B cell (primary cell): ENCODE measurements at regions not wholly inside any gene's neighbourhood (a gene's known extent, or its start where the extent isn't known, plus 50 kb on each side); places are given as distances from the start of the nearest gene placed in this dataset.

ENCODE experiments used
- ATAC-seq: fragments of 200-7000 bp; cut with Tn5 transposase; one replicate; pipeline ENCODE4 v1.10.0; 2021; ENCODE audit warnings: low read depth, mild to moderate bottlenecking, moderate number of reproducible peaks, moderate library complexity
- CTCF ChIA-PET: fragments of 350-600 bp; sonication (Branson Sonifier 250); formaldehyde crosslinking; loops from one replicate; lab custom pipeline; 2021; ENCODE audit warnings: antibody characterized with exemption, inconsistent platforms; lab: Charles Lee
- POLR2A ChIA-PET: fragments of 350-600 bp; sonication (Branson Sonifier 250); formaldehyde crosslinking; loops from one replicate; lab custom pipeline; 2021; ENCODE audit warnings: antibody characterized with exemption; lab: Charles Lee
- DNase-seq: peaks from one replicate; pipeline ENCODE4 v3.0.0; 2013
- H2AFZ ChIP-seq: 2 replicates; pipeline ENCODE4 v1.6.1; 2012; ENCODE audit warnings: mild to moderate bottlenecking, low read depth, low read length; ENCODE audit not compliant: insufficient read depth, poor library complexity, severe bottlenecking
- H3K27ac ChIP-seq, 2 donors: 1 replicate in 1 of 2; 2 replicates in 1 of 2; pipeline ENCODE4 v1.5.1; 2012 to 2013; ENCODE audit warnings: low read length in 2 of 2, mild to moderate bottlenecking in 2 of 2, moderate library complexity in 1 of 2
- H3K27me3 ChIP-seq, 4 experiments: fragments of 200-600 bp in 1 of 4; sonication (generic) in 1 of 4; replicated peaks in 1 of 4; 1 replicate in 2 of 4; 2 replicates in 2 of 4; pipeline versions ENCODE4 v1.6.1 to v1.7.0; 2013 to 2016; ENCODE audit warnings: low read length in 3 of 4, mild to moderate bottlenecking in 2 of 4, mixed read lengths in 1 of 4, moderate library complexity in 1 of 4; ENCODE audit not compliant: insufficient read depth in 4 of 4, control insufficient read depth in 3 of 4; ENCODE audit errors: control extremely low read depth in 1 of 4
- H3K36me3 ChIP-seq, 2 experiments: replicated peaks in 1 of 2; 1 replicate in 1 of 2; 2 replicates in 1 of 2; pipeline versions ENCODE4 v1.6.1 to v1.7.1; 2013; ENCODE audit warnings: low read length in 1 of 2; ENCODE audit not compliant: insufficient read depth in 2 of 2, control insufficient read depth in 1 of 2; ENCODE audit errors: control extremely low read depth in 1 of 2, extremely low read depth in 1 of 2
- H3K4me1 ChIP-seq, 2 donors: fragments of 200-600 bp in 1 of 2; sonication (generic) in 1 of 2; 1 replicate in 1 of 2; 2 replicates in 1 of 2; pipeline versions ENCODE4 v1.5.1 to v1.6.1; 2013 to 2017; ENCODE audit warnings: low read length in 2 of 2; ENCODE audit not compliant: control insufficient read depth in 2 of 2, insufficient read depth in 2 of 2
- H3K4me2 ChIP-seq: replicated peaks from 2 replicates; pipeline ENCODE3; 2012; ENCODE audit warnings: mild to moderate bottlenecking, low read depth, low read length; ENCODE audit not compliant: poor library complexity, severe bottlenecking
- H3K4me3 ChIP-seq, 5 experiments: fragments of 200-600 bp in 1 of 5; sonication (generic) in 1 of 5; 1 replicate in 3 of 5; 2 replicates in 2 of 5; pipeline versions ENCODE4 v1.5.1 to v1.7.0; 2011 to 2016; ENCODE audit warnings: low read length in 4 of 5, mild to moderate bottlenecking in 4 of 5, low read depth in 2 of 5, control low read depth in 1 of 5, moderate library complexity in 1 of 5; ENCODE audit not compliant: insufficient read depth in 1 of 5; ENCODE audit errors: control extremely low read depth in 1 of 5, extremely low read depth in 1 of 5
- H3K79me2 ChIP-seq: fragments of 200-600 bp; sonication (generic); one replicate; pipeline ENCODE4 v1.6.0; 2016; ENCODE audit warnings: low read length; ENCODE audit not compliant: control insufficient read depth, insufficient read depth
- H3K9ac ChIP-seq: fragments of 200-600 bp; sonication (generic); 2 replicates; pipeline ENCODE4 v1.6.1; 2017; ENCODE audit warnings: mild to moderate bottlenecking, low read length, moderate library complexity
- H3K9me3 ChIP-seq, 3 donors: one replicate each; pipeline versions ENCODE4 v1.6.1 to v1.7.1; 2013; ENCODE audit warnings: low read length in 2 of 3; ENCODE audit not compliant: control insufficient read depth in 2 of 3, insufficient read depth in 1 of 3; ENCODE audit errors: control extremely low read depth in 1 of 3
- H4K20me1 ChIP-seq: 2 replicates; pipeline ENCODE4 v1.6.0; 2012; ENCODE audit warnings: mild to moderate bottlenecking, low read length; ENCODE audit not compliant: insufficient read depth, control insufficient read depth, poor library complexity, severe bottlenecking
- H3K27ac Mint-ChIP-seq: one replicate; pipeline ENCODE4 v1.8.0; 2021; ENCODE audit warnings: mixed read lengths
- H3K27me3 Mint-ChIP-seq: one replicate; pipeline ENCODE4 v1.8.0; 2021; ENCODE audit warnings: mixed read lengths
- H3K4me1 Mint-ChIP-seq: one replicate; pipeline ENCODE4 v1.8.0; 2021; ENCODE audit warnings: mixed read lengths
- H3K4me3 Mint-ChIP-seq: one replicate; pipeline ENCODE4 v1.8.0; 2021; ENCODE audit warnings: mixed read lengths
- H3K9me3 Mint-ChIP-seq: one replicate; pipeline ENCODE4 v1.8.0; 2022; ENCODE audit warnings: mixed read lengths; ENCODE audit not compliant: insufficient read depth
- CTCF ChIP-seq: fragments of 200-600 bp; IDR thresholded peaks from one replicate; pipeline ENCODE4 v1.8.0; 2022; ENCODE audit warnings: antibody characterized with exemption, mild to moderate bottlenecking
- EZH2 ChIP-seq: IDR thresholded peaks from 2 replicates; pipeline ENCODE4 v1.6.1; 2012; ENCODE audit warnings: borderline replicate concordance, low read depth, mild to moderate bottlenecking, moderate library complexity, low read length; ENCODE audit not compliant: insufficient read depth, poor library complexity, severe bottlenecking
- WGBS: methylation state at CpG from one replicate; pipeline ENCODE4 v1.1.5; 2013; ENCODE audit warnings: missing lambda C conversion rate; ENCODE audit not compliant: insufficient coverage; 5-methylcytosine and 5-hydroxymethylcytosine counted together
- intact Hi-C: fragments of 100-400 bp; cut with micrococcal nuclease; formaldehyde crosslinking; loops from one replicate; pipeline ENCODE4 v1.10.0; 2022

DNA sequence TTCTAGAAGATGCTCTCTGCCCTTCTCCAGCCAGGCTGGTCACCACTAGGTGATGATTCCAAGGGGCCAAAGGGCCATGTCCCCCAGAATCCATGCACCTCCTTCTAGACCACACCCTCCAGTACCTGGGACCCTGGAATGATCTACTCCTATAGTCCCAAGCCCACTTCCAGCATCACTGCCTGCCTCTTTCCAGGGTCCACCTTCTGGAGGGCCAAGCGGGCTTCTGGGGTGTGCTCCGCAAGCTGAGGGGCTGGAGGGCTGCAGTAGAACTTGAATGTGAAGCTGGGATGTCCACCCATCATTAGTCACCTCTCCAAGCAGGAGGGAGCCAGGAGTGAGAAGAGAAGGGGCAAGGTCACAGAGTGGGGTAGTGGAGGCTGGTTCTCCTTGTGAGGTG lies 234.4 kb upstream of the MYO3A start:
- ChIA-PET POLR2A (no interaction called here), CTCF (interaction anchor here (1.2 kb wide), 2 partner anchors 9 to 33 kb away, joined by 3 read pairs; no protein-coding TSS in a partner anchor)
- Histone ChIP-seq H3K79me2 (no peaks in the 10 kb centered on the region), H2AFZ (no peak overlapping the region), H3K4me3 (no peak overlapping the region), H3K4me1 (peaks cover 26% of the 10 kb centered on the region in 2 donors), H3K27me3 (no peaks in the 10 kb centered on the region), H3K9ac (no peak overlapping the region), H4K20me1 (no peaks in the 10 kb centered on the region), H3K36me3 (no peaks in the 10 kb centered on the region), H3K4me2 (no peak overlapping the region), H3K27ac (no peak overlapping the region), H3K9me3 (peaks cover 0 to under 1% (median 0%) of the 10 kb centered on the region in 3 donors)
- ATAC-seq (no peak), DNase-seq (no peak)
- intact Hi-C loops: no loop called here
- H3K27me3 Mint-ChIP-seq: no peaks in the 10 kb centered on the region
- H3K27ac Mint-ChIP-seq: no peak overlapping the region
- TF ChIP-seq CTCF (no peak), EZH2 (no peak)
- WGBS: no CpG with 5 or more reads among the region's 2 CpGs
- peaks cover 30% of the 10 kb centered on the region for H3K4me1 Mint-ChIP-seq
- no peaks in the 10 kb centered on the region for H3K9me3 Mint-ChIP-seq
- no peak overlapping the region for H3K4me3 Mint-ChIP-seq

DNA sequence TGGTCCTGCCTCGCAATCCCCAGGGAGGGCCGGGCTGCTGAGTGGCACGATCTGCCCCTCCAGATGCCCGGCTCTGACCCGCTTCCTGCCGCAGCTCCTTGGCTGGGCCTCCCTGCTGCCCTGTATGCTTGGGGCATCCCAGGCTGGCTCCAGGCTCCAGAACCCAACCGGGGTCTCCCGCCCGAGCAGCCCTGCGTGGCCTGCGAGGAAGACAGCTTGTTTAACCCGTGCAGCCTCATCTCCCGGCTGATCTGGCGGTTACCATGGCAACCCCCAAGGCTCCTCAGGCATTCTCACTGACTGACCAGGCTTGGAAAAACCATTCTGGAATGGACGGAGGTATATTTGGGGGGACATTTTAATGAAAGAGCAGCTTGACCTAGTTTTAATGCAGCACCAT lies 232.4 kb upstream of the MYO3A start:
- POLR2A ChIA-PET: no interaction called here
- Mint-ChIP-seq H3K9me3 (no peaks in the 10 kb centered on the region), H3K4me3 (no peak overlapping the region), H3K27me3 (no peaks in the 10 kb centered on the region), H3K4me1 (peaks cover 13% of the 10 kb centered on the region), H3K27ac (no peak overlapping the region)
- H3K4me1 ChIP-seq: peaks cover 7 to 8% of the 10 kb centered on the region in 2 donors
- TF ChIP-seq CTCF (no peak), EZH2 (no peak)
- H3K27ac ChIP-seq: no peak overlapping the region
- no peak for DNase-seq
- H3K4me2 ChIP-seq: no peak overlapping the region
- H3K9ac ChIP-seq: no peak overlapping the region
- H3K36me3 ChIP-seq: no peaks in the 10 kb centered on the region
- 84% methylated on average over 15 of the region's 15 CpGs for WGBS
- H3K79me2 ChIP-seq: no peaks in the 10 kb centered on the region
- H3K27me3 ChIP-seq: no peaks in the 10 kb centered on the region
- no peaks in the 10 kb centered on the region for H4K20me1 ChIP-seq
- intact Hi-C loops: no loop called here
- no peak for ATAC-seq
- H3K9me3 ChIP-seq: no peaks in the 10 kb centered on the region
- H3K4me3 ChIP-seq: no peak overlapping the region
- CTCF ChIA-PET: interaction anchor here (0.9 to 1.7 kb wide), 7 partner anchors 9 to 153 kb away, joined by 3 to 7 read pairs (median 3); no protein-coding TSS in a partner anchor
- H2AFZ ChIP-seq: no peak overlapping the region
